Ishikawa (cell line): ENCODE measurements at regions not wholly inside any gene's neighbourhood (a gene's known extent, or its start where the extent isn't known, plus 50 kb on each side); places are given as distances from the start of the nearest gene placed in this dataset.

Experiments
- EP300 ChIP-seq: IDR thresholded peaks from 2 replicates; pipeline ENCODE4 v1.6.1; 2012; ENCODE audit warnings: borderline replicate concordance
- FOXM1 ChIP-seq: IDR thresholded peaks from 2 replicates; pipeline ENCODE4 v1.6.1; 2012; ENCODE audit warnings: low read depth, borderline replicate concordance
- RAD21 ChIP-seq: IDR thresholded peaks from 2 replicates; pipeline ENCODE4 v1.6.1; 2012; ENCODE audit warnings: low read depth
- REST ChIP-seq: IDR thresholded peaks from 2 replicates; pipeline ENCODE4 v1.6.1; 2012; ENCODE audit warnings: low read depth, mild to moderate bottlenecking
- TAF1 ChIP-seq: IDR thresholded peaks from 2 replicates; pipeline ENCODE4 v1.6.1; 2012; ENCODE audit warnings: low read depth, mild to moderate bottlenecking
- TCF12 ChIP-seq: IDR thresholded peaks from 2 replicates; pipeline ENCODE4 v1.6.1; 2012; ENCODE audit warnings: low read depth
- TEAD4 ChIP-seq: IDR thresholded peaks from 2 replicates; pipeline ENCODE4 v1.6.1; 2012
- USF1 ChIP-seq: IDR thresholded peaks from 2 replicates; pipeline ENCODE4 v1.6.1; 2012
- YY1 ChIP-seq: IDR thresholded peaks from 2 replicates; pipeline ENCODE4 v1.6.1; 2012; ENCODE audit warnings: low read depth

DNA sequence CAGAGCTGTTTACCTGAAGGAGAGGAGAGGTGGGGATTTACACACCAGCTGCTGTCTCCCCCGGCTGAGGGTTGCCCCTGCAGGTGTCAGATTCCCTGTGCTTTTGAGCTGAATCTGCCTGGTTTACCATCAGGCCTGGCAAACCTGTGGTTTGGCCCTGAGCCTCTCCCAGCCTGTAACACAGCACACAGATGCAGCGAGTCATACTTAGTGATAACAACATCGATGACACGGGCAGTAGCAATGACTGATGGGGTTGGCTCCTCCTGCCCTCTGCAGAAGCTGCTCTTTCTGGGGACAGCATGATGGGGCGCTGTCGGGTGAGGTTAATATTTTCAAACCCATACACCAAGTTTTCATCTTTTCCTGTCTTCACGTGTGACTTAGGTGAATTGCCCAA lies 380.0 kb upstream of the B3GAT1 start:
- TF ChIP-seq USF1 = no peak
- TF ChIP-seq FOXM1 = no peak
- TF ChIP-seq EP300 = no peak
- no peak for TF ChIP-seq RAD21
- no peak for TF ChIP-seq YY1
- no peak for TF ChIP-seq TEAD4
- TF ChIP-seq TCF12 = no peak
- TF ChIP-seq TAF1 = no peak
- no peak for TF ChIP-seq REST
